ENCODE measurements at regions not wholly inside any gene's neighbourhood (a gene's known extent, or its start where the extent isn't known, plus 50 kb on each side); places are given as distances from the start of the nearest gene placed in this dataset.

DNA sequence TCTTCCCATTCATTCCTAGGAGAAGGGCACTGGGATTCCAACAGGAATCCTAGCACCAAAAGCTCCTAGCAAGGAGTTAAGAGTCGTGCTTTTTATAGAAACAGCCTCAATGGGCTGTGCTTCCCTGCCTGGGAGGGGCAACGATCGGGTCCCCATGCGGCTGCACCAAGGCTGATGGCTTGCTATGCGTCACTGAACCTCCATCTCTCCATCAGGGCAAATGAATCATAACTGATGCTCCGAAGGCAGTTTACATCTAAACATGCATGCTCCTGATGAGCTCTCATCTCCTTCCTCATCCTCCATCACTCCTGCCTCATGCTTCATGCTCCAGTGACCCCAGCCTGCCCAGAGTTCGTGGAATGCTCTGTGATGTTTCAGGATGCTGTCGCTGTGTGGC lies 270.5 kb downstream of the FOXL1 start:
- DNase-seq = no peak
- no peak for TF ChIP-seq CTCF (IDR thresholded peaks at IDR 0.05; ENCODE audit: low read length)
- no peak for TF ChIP-seq EZH2 (optimal IDR thresholded peaks at IDR 0.05; ENCODE audit: low read depth, low read length)
- no peak for TF ChIP-seq EZH2phosphoT487 (IDR thresholded peaks at IDR 0.05; ENCODE audit: low read length)
- Histone ChIP-seq H2AFZ (ENCODE audit: low read length) (no peak overlapping the region), H3F3A (ENCODE audit: insufficient read depth, low read length) (no peaks in the 10 kb centered on the region), H3K79me2 (ENCODE audit: low read length) (no peaks in the 10 kb centered on the region), H3K27ac (ENCODE audit: low read length) (no peak overlapping the region), H3K4me3 (ENCODE audit: low read length) (no peak overlapping the region), H4K20me1 (ENCODE audit: insufficient read depth, low read length) (no peaks in the 10 kb centered on the region), H3K9ac (ENCODE audit: low read length) (no peak overlapping the region), H3K27me3 (replicated peaks; ENCODE audit: insufficient read depth, low read length) (0 out of 2 replicates have a peak, but pooled peaks cover 3% of the 10 kb centered on the region), H3K36me3 (replicated peaks; ENCODE audit: insufficient read depth, low read length) (no peaks in the 10 kb centered on the region), H3K9me2 (replicated peaks; ENCODE audit: insufficient read depth, low read length) (no peaks in the 10 kb centered on the region), H3K4me1 (ENCODE audit: low read length) (no peaks in the 10 kb centered on the region), H3K4me2 (ENCODE audit: low read depth, low read length) (no peak overlapping the region), H3K9me3 (replicated peaks; ENCODE audit: insufficient read depth, low read length) (no peaks in the 10 kb centered on the region)

GRCh38 chr16:86850670-86851069 lies 272.3 kb downstream of the FOXL1 start:
- Histone ChIP-seq H3K27ac (ENCODE audit: low read length) (no peak overlapping the region), H3K4me2 (ENCODE audit: low read depth, low read length) (no peak overlapping the region), H3K79me2 (ENCODE audit: low read length) (no peaks in the 10 kb centered on the region), H3K4me3 (ENCODE audit: low read length) (no peak overlapping the region), H3K27me3 (replicated peaks; ENCODE audit: insufficient read depth, low read length) (peaks cover 14% of the 10 kb centered on the region), H3K9ac (ENCODE audit: low read length) (no peak overlapping the region), H3K36me3 (replicated peaks; ENCODE audit: insufficient read depth, low read length) (no peaks in the 10 kb centered on the region), H4K20me1 (ENCODE audit: insufficient read depth, low read length) (no peaks in the 10 kb centered on the region), H3F3A (ENCODE audit: insufficient read depth, low read length) (no peaks in the 10 kb centered on the region), H3K9me2 (replicated peaks; ENCODE audit: insufficient read depth, low read length) (no peaks in the 10 kb centered on the region), H3K9me3 (replicated peaks; ENCODE audit: insufficient read depth, low read length) (no peaks in the 10 kb centered on the region), H3K4me1 (ENCODE audit: low read length) (no peaks in the 10 kb centered on the region), H2AFZ (ENCODE audit: low read length) (no peak overlapping the region)
- DNase-seq = no peak
- no peak for TF ChIP-seq CTCF (IDR thresholded peaks at IDR 0.05; ENCODE audit: low read length)

- Histone ChIP-seq H3K9me3 (replicated peaks; ENCODE audit: insufficient read depth, low read length) (no peaks in the 10 kb centered on the region), H3K9ac (ENCODE audit: low read length) (no peak overlapping the region), H3K4me3 (ENCODE audit: low read length) (no peak overlapping the region), H3K27ac (ENCODE audit: low read length) (no peak overlapping the region), H3K9me2 (replicated peaks; ENCODE audit: insufficient read depth, low read length) (no peaks in the 10 kb centered on the region), H3K36me3 (replicated peaks; ENCODE audit: insufficient read depth, low read length) (no peaks in the 10 kb centered on the region), H3K4me1 (ENCODE audit: low read length) (no peaks in the 10 kb centered on the region), H4K20me1 (ENCODE audit: insufficient read depth, low read length) (no peaks in the 10 kb centered on the region), H3K4me2 (ENCODE audit: low read depth, low read length) (no peak overlapping the region), H2AFZ (ENCODE audit: low read length) (no peak overlapping the region), H3K79me2 (ENCODE audit: low read length) (no peaks in the 10 kb centered on the region), H3K27me3 (replicated peaks; ENCODE audit: insufficient read depth, low read length) (peaks cover 14% of the 10 kb centered on the region), H3F3A (ENCODE audit: insufficient read depth, low read length) (no peaks in the 10 kb centered on the region)
- DNase-seq = no peak
- no peak for TF ChIP-seq EZH2 (optimal IDR thresholded peaks at IDR 0.05; ENCODE audit: low read depth, low read length)
- TF ChIP-seq EZH2phosphoT487 (IDR thresholded peaks at IDR 0.05; ENCODE audit: low read length) = no peak
- TF ChIP-seq CTCF (IDR thresholded peaks at IDR 0.05; ENCODE audit: low read length) = no peak
These were observed 273.8 kb downstream of the FOXL1 start for GRCh38 chr16:86852135-86852534.
